ENCODE measurements at regions not wholly inside any gene's neighbourhood (a gene's known extent, or its start where the extent isn't known, plus 50 kb on each side); places are given as distances from the start of the nearest gene placed in this dataset.

DNA sequence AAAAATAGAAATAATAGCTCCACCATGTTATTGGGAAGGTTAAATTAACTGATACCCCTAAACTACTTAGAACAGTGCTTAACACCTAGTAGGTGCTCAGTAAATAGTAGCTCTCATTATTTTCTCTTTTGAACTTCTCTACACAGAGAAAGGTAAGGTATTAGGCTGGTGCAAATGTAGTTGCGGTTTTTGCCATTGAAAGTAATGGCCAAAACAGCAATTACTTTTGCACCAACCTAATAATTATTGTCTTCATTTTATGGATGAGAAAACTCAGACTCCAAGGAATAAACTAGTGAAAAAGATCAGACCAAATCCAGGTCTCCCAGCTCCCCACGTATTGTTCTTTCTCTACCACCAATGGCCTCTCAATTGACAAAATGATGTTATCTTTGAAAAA lies 157.2 kb upstream of the TMPO start:
- no peak for DNase-seq

DNA sequence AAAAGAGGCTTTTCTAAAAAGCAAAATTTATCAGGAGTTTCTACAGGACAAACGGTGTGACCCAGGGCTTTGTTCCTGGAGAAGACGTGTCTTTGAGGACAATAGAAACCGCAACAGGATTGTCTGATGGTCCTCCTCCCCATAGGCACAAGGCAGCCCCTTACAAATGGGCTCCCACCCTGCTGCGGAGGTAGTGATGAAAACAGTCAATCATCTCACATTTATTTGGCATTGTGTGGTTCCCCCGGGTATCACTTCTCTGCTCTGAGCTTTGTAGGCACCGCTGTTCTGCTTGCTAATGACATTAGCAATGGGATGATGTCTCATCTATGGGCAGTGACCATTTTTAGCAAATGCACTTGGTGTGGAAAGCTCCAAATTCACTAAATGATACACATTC lies 155.5 kb upstream of the TMPO start:
- DNase-seq, result no peak

DNA sequence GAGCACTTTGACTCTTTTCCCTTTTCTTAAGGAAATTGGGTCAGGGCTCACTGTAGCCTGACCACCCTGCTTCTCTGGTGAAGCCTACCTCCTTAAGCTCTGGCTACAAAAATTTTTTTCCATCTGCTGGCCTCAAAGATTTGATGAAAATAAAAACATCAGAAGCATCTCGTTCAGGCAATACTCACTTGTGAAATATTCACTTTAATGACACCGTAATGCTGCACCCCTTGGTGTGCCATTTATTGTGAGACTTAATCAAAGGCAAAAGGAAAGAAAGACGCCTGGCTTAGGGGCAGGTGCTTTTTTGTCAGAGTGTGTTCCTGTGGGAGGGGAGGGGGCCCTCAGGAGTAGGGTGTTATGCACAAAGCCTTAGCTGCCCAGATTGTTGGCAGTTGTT lies 155.0 kb upstream of the TMPO start:
- DNase-seq, result no peak

DNA sequence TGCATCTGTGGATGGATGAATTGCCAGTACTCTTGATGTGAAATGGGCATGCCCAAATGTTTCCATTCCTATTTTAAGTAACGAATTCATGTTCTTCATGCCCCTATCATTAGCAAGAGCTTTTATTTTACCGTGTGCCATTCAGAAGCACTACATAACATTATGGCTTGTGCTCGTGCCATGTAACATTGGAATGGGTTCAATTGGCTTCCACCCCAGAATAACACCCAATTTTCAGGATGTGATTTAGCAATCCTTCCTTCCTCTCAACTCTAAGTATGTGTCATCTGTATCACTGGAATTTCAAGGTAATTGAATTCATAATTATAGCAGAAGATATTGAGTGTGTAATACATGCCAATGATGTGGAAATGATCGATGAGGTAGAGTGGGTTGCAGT lies 145.8 kb upstream of the TMPO start:
- no peak for DNase-seq

DNA sequence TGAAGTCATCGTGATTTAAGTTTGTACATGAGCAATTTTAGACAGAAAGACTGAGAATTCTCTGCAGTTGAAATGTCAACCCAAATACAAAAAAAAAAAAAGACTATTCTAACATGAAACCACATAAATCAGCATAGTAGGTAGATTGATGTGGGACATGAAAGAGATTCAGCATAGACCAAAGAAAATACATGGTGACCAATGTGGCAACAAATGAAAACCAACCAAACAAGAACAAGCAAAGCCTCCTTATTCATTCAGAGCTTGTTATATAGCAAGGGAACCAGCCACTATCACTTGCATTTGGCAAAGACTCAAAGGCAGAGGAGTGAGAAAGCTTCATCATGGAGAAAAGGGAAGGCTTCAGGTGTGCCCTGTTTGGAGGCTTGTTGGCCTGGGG lies 144.4 kb upstream of the TMPO start:
- DNase-seq, result no peak

DNA sequence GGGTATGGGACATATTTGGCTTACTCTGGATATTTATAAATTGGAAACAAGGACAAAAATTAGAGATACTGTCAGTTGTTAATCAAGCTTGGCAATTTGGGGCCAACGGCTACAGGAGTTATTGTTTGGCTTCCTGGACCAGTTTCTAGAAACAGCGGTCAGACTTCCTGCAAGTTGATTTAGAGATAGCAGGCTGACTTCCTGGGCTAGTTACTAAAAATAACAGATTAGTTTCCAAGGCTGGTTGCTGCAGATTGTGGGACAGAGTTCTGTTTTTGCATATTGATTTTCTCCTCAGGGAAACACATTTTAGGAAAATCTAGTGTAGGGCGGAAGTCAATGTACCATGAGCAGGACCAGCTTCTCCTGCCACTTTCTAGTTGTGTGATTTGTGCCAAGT lies 144.0 kb upstream of the TMPO start:
- DNase-seq, result no peak

DNA sequence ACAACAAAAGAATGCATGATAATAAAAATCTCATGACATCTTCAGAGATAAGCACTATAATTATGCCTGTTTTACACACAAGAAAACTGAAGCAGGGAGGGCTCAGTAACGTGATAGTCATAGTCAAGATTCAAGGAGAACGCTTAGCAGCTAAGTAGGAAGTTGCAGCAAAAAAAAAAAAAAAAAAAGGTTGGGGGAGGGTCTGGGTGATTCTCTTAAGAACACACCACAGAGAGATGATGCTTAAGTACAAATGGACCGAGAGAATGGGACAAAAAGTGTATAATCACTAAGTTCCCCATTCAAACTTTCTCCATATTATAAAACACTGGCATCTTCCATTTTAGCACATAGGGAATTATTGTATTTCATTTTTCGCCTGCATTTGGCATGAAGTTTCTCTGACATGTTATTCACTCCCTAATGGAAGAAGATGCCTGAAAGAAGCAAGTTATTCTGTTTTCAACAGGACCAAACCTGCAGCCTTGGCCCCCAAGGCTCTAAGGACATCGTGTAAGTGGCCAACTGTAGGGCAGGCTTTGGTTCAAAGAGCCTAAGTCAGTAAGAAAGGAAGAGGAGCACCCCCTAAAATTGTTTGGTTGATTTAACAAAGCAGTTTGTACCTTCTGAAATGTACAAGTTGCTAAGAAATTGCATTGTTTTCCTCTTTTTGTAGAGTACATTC lies 142.9 kb upstream of the TMPO start:
- no peak for DNase-seq

DNA sequence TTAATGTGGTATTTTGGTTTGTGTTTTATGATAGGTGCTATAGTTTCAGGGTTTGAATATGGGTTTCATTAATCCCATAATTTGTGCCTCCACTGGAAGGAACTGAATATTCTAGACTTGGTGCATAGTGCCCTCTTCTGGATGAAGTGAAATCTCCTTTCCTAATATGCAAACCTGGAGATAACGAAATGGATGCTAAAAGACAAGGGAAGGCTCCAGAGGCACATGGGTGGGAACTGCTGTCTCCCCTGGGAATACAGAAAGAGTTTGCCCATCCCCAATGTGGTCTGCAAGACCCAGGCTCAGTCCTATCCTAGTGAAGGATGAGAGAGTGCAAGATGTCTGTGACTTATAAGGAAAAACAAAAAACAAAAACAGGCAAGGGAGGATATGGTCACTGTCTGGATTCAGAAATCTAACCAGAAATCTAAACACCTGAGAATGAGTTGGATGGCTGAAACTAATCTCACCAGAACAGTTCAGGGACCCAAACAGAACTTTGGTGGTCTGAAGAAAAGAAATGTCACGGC lies 142.3 kb upstream of the TMPO start:
- DNase-seq, result no peak

DNA sequence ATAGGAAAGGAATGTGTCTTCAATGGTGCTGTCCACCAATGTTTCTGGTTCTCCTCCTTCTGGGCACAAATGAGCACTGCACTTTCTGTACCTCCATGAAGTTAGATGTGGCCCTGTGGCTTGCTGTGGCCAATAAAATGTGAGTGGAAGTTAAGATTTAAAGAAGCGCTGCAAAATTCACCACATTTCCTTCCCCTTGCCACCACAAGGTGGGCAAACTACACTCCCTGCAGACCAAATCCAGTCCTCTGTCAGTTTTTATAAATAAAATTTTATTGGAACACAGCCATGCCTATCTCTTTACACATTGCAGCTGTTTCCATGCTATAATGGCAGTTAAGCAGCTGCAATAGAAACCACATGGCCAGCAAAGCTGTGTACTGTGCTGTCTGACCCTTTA lies 141.4 kb upstream of the TMPO start:
- no peak for DNase-seq

DNA sequence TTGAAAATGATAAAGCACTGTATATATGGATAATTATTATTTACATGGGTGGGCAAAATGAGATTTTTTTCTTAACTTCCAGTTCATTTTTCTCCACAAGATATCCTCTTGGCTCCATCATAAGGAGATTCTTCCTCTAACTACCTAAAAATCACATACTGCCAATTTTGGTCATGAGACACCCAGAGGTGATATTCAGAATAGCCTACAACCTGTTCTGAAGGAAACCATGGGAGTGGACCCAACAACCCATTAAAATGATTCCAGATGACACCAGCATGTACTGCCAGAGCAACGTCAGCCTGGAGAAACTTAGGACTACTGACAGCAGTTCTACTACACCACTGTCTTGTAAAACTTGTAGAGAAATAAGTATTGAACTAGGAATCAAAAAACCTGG lies 136.3 kb upstream of the TMPO start:
- DNase-seq, result no peak

DNA sequence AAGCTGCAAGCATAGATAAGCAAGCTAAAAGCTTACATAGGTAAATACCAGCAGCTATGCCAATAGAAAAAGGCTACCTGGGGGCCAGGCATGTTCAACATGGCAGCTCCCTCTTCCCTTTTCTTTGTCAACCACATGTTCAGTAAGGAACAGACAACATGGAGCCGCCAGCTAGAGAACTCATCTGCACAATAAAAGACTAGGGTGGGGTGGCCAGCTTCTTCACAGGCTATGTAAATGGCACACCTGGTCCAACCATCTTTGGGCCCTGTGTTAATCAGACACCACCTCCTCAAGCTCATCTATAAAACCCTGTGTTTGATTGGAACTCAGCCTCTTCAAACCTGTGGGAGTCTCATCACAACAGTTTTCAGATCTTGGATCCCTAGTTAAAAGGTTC lies 129.7 kb upstream of the TMPO start:
- DNase-seq, result no peak

DNA sequence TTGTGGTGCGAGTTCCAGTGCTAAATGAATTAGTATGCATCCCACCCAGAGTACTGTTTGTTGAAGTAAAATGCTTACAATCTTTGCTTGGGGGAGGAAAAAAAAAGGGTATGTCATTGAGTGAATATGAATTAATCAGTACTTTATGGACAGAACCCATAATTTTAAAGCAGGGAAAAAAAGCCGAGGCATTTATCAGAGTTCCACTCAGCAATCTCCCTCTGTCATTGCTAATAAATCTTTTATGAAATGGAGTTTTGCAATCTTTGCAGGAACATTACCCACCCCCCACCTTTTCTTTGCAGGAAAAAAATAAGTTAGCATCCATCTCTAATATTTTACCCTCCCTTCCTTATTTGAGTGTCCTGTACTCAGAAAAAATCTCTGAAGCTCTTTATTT lies 127.9 kb upstream of the TMPO start:
- DNase-seq, result no peak

DNA sequence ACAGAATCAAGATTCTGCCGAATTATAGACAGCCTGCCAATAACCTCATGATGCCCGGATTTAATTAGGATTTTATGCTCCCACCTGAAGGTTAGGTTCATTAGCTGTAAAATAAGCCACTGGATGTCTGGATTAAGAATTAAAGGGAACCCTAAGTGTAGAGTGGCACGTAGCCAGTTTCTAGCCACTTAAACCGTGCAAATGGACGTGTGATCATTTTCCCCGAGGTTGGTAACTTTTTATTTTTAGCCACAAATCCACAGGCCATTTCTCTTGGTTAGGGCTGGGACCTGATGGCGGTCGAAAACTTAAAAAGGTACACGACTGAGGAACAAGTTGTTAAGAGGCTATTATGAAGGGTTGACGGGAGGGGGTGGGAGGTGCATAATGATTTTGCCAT lies 127.3 kb upstream of the TMPO start:
- no peak for DNase-seq

DNA sequence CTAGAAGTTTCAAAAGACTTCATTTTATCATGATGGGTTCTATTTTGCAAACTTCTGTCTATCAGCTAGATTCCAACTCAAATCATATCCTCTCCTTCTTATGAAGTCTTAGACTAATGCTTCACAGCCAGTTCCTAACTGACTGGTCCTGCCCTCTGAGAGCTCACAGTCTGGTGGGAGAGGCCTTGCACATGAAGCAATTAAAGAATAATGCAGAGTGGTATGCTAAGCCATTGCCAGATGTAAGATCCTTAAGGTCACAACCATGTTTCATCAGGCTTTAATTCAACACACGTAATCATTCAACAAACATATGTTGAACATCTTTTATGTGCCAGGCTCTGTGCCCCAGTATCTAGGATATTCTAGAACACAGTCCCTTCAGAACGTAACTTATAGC lies 125.8 kb upstream of the TMPO start:
- no peak for DNase-seq

DNA sequence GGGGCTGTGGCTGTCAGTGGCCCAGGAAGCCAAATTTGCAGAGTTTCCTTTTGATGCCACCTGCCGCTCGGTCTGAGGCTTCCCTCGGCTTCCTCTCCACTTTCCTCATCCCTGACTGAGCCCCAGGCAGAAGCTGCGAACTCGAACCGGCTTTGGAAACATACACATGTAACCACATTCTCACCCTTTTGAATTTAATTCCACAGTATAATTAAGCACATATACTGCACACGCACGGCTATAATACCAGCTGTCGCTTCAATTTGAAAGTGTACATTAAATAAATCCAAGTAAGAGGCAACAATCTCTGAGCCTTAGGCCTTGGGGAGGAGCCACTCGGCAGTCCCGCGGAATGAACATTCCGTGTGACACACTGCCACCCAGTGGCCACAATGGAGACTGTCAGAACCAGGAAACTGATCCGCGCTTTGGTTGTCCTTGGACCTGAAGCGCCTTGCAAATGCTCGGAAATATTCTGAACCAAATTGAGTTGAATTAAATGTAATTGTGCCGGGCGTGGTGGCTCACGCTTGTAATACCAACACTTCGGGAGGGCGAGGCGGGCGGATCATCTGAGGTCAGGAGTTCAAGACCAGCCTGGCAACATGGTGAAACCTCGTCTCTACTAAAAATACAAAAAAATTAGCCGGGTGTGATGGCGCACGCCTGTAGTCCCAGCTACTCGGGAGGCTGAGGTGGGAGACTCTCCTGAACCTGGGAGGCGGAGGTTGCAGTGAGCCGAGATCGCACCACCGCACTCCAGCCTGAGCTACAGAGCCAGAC lies 117.9 kb upstream of the TMPO start:
- peak; percentile 91 for DNase-seq

DNA sequence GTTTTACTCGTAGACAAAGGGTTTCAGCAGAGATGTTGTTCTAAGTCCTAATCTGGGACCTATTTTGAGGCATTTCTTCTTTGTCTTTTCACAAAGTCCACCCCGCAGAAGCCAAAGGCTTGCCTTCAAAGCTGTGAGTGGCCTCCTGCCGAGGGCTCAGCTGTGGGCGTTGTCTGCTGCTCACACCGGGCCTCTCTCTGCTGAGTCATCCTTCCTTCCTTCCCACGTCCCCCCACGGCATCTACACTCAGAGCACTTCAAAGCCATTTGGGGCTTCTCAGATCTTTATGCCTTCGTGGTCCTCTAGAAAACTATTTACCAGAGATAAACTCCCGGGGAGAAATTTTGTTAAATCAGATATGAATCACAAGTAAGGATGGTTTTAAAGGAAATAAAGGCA lies 115.9 kb upstream of the TMPO start:
- DNase-seq, result peak; percentile 78

DNA sequence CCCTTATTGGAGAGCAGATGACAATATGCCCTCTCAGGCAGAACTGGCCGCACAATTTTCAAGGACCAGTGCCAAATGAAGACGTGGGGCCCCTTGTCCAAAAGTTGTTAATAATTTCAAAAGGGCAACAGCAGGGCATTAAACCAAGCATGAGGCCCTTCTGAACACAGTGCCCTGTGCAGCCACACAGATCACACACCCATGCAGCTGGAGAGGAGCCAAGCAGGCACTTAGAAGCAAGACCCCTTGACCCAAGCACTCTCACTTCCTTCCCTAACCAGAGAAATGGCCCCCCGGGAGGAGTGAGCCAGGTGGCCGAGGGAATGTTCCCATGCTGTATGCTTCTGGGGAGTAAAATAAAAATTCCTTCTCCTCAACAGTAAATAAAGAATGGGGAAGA lies 114.0 kb upstream of the TMPO start:
- DNase-seq, result no peak

DNA sequence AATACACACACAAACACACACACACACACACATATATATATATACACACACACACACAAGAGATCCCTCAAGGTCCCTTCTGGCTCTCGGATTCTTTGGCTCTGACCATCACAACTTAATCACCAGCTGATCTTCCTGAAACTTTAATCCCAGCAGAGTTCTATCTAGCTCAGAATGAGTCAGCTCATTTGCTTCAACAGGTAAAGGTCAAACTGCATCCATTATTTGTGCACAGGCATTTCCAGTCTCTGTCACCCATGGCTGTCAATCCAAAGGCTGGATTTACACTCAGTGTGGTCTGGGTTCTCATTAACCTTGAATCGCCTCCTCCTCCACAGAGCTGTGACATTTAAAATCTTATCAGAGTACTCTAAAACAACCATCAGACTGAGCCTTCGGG lies 113.3 kb upstream of the TMPO start:
- DNase-seq, result no peak

DNA sequence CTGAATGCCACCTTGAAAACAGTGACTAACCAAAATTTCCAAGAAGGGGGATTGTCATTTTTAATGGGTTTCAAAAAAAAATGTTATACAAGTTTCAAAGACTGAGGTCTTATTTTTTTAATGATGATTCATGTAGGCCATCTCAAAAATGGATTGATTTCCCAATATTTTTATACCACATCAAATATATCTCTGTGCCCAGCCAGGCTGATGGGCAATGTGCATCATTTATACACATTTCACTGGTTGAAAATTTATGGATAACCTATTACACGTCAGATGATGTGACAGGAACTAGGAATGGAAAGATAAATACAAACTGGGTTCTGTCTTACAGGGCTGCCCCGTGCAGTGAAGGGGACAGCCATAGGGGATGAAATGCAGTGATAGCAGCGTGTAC lies 112.7 kb upstream of the TMPO start:
- DNase-seq, result no peak

DNA sequence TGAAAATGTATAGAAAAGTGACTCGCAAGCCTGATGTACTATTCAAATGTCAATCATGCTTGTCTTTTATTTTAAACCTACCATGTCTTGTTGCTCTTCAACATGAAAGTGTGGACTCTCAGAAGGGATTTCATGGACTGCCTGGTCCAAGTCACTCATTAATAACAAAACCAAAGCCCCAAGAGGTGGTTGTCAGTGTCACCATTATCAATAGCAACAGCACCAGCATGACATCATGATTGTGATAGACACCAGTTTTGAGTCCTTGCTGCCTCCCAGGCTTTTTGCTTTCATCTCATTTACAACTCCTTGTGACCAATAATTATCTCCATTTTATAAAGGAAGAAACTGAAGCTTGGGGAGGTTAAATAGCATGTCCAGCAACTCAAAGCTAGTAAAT lies 112.0 kb upstream of the TMPO start:
- no peak for DNase-seq

DNA sequence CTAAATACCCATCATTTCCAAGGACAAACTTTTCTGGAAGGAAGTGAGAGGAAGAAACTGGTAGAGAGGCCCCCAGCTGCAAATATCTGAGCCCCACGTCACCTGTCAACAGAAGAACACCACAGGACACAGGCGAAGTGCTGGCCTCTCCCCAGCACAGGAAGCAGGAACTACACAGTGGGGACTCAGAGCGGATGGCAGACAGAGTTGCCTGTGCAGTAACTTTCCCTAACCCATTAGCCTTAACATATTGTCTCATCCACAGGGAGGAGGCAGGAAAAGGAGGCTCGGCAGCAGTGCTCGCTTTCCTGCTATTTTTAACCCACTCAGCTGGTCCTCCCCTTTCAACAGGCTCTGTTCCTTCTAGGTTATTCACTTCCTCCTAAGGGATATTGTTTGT lies 111.5 kb upstream of the TMPO start:
- DNase-seq, result no peak

DNA sequence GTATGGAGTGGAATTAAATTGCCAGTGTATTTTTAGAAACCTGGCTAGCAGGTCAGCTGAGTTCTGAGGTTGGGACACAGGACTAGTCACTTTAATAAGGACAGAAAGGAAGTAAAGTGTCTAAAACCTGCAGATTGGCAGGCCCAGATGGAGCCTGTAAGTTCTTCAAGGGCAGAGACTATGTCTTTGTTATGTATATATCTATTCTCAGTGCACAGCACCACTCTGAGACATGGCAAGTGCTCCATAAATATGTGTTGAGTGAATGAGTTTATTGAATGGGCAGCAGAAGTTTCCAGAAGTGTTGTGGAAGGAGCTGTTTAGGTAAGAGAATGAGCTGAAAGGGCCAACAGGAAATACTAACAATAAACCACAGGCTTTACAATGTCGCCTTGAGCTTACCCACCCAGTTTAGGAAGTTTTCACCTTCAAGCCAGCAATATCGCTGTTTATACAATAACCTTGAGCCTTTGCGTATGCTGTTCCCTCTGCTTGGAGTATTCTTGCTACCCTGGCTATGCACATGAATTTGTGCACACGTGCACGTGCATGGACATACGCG lies 109.5 kb upstream of the TMPO start:
- DNase-seq, result no peak

DNA sequence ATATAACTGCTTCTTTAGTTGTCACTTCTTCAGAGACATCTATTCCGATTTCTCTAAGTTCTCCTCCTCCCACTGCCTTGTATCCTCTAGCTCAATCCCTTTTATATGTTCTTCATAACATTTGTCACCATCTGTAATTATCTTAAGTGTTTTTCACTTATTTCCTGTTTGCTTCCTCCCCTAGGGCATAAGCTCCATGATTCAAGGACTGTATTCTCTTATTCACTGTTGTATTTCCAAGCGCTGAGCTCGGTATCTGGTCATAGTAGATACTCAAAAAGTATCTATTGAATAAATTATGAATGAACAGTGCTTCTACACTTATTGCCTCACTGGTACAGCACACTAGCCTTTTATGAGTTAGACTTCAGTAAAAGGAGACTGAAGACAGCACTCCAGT lies 109.0 kb upstream of the TMPO start:
- no peak for DNase-seq

DNA sequence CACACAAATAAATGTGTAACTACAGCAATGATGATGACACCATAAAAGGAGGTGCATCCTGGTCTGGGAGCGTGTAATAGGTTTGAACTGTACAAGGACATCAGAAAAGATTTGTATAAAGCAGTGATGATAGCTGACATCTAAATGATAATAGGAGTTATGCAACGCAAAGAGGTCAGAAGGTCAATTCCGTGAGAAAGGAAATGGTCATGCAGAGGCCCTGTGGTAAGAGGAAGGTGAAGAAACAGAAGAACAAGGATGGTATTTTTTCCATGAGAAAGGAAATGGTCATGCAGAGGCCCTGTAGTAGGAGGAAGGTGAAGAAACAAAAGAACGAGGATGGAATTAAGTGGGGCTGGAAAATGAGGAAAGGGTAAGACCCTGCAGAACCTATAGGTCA lies 106.7 kb upstream of the TMPO start:
- DNase-seq, result no peak
